KMS-11 (cell line): ENCODE measurements at regions not wholly inside any gene's neighbourhood (a gene's known extent, or its start where the extent isn't known, plus 50 kb on each side); places are given as distances from the start of the nearest gene placed in this dataset.
"Not testable (repeated sequence)": the region's sequence is repeated elsewhere in the genome, so short reads cannot be mapped to it uniquely, and the experiment has no call there.

Source experiments
- H2AFZ ChIP-seq: fragments of 200-600 bp; sonication (generic); 2 replicates; pipeline ENCODE4 v1.6.1; 2016; ENCODE audit warnings: antibody characterized with exemption, mixed run types, low read depth
- H3K27ac ChIP-seq: fragments of 200-600 bp; sonication (generic); 2 replicates; pipeline ENCODE4 v1.6.1; 2016; ENCODE audit warnings: mild to moderate bottlenecking, mixed run types
- H3K27me3 ChIP-seq: fragments of 200-600 bp; sonication (generic); 2 replicates; pipeline ENCODE4 v1.6.1; 2017; ENCODE audit warnings: mild to moderate bottlenecking, low read depth, mixed run types, moderate library complexity; ENCODE audit not compliant: insufficient read depth
- H3K36me3 ChIP-seq: fragments of 200-600 bp; sonication (generic); 2 replicates; pipeline ENCODE4 v1.6.1; 2017; ENCODE audit warnings: mild to moderate bottlenecking, mixed run types; ENCODE audit not compliant: insufficient read depth
- H3K4me1 ChIP-seq: fragments of 200-600 bp; sonication (generic); 2 replicates; pipeline ENCODE4 v1.6.1; 2016; ENCODE audit warnings: mild to moderate bottlenecking, low read depth, mixed run types; ENCODE audit not compliant: poor library complexity, severe bottlenecking
- H3K4me2 ChIP-seq: fragments of 200-600 bp; sonication (generic); 2 replicates; pipeline ENCODE4 v1.7.0; 2016; ENCODE audit warnings: mild to moderate bottlenecking, mixed run types
- H3K4me3 ChIP-seq: fragments of 200-600 bp; sonication (generic); IDR thresholded peaks from 2 replicates; pipeline ENCODE4 v1.6.1; 2017; ENCODE audit warnings: low read depth, low read length, mixed read lengths; ENCODE audit not compliant: insufficient read depth
- H3K79me2 ChIP-seq: fragments of 200-600 bp; sonication (generic); 2 replicates; pipeline ENCODE4 v1.6.1; 2016; ENCODE audit warnings: low read depth, mixed run types; ENCODE audit not compliant: insufficient read depth
- H3K9ac ChIP-seq: fragments of 200-600 bp; sonication (generic); 2 replicates; pipeline ENCODE4 v1.6.1; 2016; ENCODE audit warnings: mild to moderate bottlenecking, mixed run types
- H4K20me1 ChIP-seq: fragments of 200-600 bp; sonication (generic); 2 replicates; pipeline ENCODE4 v1.6.1; 2016; ENCODE audit warnings: mild to moderate bottlenecking, mixed run types; ENCODE audit not compliant: insufficient read depth
- TF ChIP-seq, protein P1 (sequence below): fragments of 200-600 bp; sonication (generic); conservative IDR thresholded peaks from 2 replicates; pipeline ENCODE4 v1.6.1; 2017; ENCODE audit warnings: low read depth, mild to moderate bottlenecking, antibody characterized with exemption, low read length, moderate library complexity, mixed read lengths

DNA sequence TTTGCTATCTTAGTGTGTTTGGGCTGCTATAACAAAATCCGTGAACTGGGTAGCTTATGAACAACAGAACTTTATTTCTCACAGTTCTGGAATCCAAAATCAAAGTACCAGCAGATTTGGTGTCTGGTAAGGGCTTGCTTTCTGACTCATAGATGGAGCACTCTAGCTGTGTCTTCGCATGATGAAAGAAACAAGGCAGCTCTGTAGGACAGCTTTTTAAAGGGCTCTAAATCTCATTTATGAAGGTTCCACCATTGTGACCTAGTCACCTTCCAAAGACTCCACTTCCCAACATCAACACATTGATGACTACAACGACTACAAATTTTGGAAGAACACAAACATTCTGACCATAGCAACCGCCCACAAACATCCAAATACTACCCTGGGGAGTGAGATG lies 158.6 kb upstream of the LCORL start:
- H3K36me3 ChIP-seq: no peaks in the 10 kb centered on the region
- H3K27ac ChIP-seq: no peak overlapping the region
- TF ChIP-seq, protein P1, sequence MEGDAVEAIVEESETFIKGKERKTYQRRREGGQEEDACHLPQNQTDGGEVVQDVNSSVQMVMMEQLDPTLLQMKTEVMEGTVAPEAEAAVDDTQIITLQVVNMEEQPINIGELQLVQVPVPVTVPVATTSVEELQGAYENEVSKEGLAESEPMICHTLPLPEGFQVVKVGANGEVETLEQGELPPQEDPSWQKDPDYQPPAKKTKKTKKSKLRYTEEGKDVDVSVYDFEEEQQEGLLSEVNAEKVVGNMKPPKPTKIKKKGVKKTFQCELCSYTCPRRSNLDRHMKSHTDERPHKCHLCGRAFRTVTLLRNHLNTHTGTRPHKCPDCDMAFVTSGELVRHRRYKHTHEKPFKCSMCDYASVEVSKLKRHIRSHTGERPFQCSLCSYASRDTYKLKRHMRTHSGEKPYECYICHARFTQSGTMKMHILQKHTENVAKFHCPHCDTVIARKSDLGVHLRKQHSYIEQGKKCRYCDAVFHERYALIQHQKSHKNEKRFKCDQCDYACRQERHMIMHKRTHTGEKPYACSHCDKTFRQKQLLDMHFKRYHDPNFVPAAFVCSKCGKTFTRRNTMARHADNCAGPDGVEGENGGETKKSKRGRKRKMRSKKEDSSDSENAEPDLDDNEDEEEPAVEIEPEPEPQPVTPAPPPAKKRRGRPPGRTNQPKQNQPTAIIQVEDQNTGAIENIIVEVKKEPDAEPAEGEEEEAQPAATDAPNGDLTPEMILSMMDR: no peak
- H3K9ac ChIP-seq: no peak overlapping the region
- H4K20me1 ChIP-seq: no peaks in the 10 kb centered on the region
- H3K27me3 ChIP-seq: no peaks in the 10 kb centered on the region
- H2AFZ ChIP-seq: no peak overlapping the region
- no peaks in the 10 kb centered on the region for H3K79me2 ChIP-seq
- no peak overlapping the region for H3K4me2 ChIP-seq
- H3K4me3 ChIP-seq: no peak overlapping the region
- H3K4me1 ChIP-seq: no peaks in the 10 kb centered on the region

DNA sequence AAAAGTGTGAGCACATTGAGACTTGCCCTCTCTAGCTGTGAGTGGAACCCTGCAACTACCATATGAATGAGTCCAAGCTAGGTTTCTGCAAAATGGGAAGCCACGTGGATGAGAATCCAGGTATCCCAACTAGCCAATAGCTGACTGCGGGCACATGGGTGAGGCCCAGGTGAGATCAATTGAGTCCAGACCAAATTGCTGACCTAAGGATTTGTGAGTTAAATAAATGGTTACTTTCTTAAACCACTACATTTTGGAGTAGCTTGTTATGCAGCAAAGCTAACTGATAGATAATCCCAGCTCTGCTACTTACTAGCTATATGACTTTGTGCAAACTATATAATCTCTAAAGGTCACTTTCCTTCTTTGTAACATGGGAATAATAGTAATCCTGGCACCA lies 150.3 kb upstream of the LCORL start:
- Histone ChIP-seq H3K36me3 (no peaks in the 10 kb centered on the region), H3K9ac (no peak overlapping the region), H3K27me3 (no peaks in the 10 kb centered on the region), H3K4me3 (no peak overlapping the region), H3K79me2 (no peaks in the 10 kb centered on the region), H3K4me1 (no peaks in the 10 kb centered on the region), H4K20me1 (no peaks in the 10 kb centered on the region), H3K27ac (no peak overlapping the region), H2AFZ (no peak overlapping the region), H3K4me2 (no peak overlapping the region)
- TF ChIP-seq, protein P1: no peak

DNA sequence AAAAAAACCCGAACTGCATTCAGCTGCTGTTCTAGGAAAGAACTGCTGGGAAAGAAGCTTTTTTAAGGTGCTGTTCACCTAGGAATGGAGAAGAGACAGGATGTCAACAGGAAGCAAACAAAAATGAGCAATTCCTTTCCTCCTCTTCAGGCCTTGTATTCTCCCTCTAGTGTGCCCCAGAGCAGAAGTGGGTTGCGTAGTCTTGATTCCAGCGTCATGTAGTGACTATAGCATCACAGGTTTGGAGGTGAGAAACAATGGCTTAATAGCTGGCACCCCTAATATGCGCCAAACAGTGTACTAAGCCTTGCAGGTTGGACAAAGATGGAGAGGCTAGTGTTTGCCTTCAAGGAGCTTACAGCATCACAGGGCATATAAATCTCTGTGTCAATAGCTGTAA lies 146.3 kb upstream of the LCORL start:
- TF ChIP-seq, protein P1: no peak
- H3K79me2 ChIP-seq: no peaks in the 10 kb centered on the region
- H3K4me2 ChIP-seq: no peak overlapping the region
- H3K27ac ChIP-seq: no peak overlapping the region
- no peaks in the 10 kb centered on the region for H3K36me3 ChIP-seq
- H3K4me1 ChIP-seq: no peaks in the 10 kb centered on the region
- no peaks in the 10 kb centered on the region for H3K27me3 ChIP-seq
- no peak overlapping the region for H3K9ac ChIP-seq
- no peak overlapping the region for H3K4me3 ChIP-seq
- H2AFZ ChIP-seq: no peak overlapping the region
- H4K20me1 ChIP-seq: no peaks in the 10 kb centered on the region

DNA sequence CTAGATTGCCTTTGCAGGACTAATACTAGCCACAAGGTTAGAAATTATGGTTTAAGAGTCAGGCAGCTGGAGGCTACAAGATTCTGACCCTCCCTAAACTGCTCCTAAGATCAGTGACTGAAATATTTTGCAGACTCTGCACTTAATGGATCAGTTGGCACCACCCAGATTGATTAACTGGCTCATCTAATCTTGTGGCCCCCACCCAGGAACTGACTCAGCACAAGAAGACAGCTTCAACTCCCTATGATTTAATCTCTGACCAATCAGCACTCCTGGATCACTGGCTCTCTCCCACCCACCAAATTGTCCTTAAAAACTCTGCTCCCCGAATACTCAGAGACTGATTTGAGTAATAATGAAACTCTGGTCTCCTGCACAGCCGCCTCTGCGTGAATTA lies 145.4 kb upstream of the LCORL start:
- no peak overlapping the region for H3K4me2 ChIP-seq
- no peak overlapping the region for H3K27ac ChIP-seq
- TF ChIP-seq, protein P1: no peak
- no peaks in the 10 kb centered on the region for H3K4me1 ChIP-seq
- H3K79me2 ChIP-seq: no peaks in the 10 kb centered on the region
- H3K27me3 ChIP-seq: no peaks in the 10 kb centered on the region
- no peaks in the 10 kb centered on the region for H4K20me1 ChIP-seq
- H3K36me3 ChIP-seq: no peaks in the 10 kb centered on the region
- H3K9ac ChIP-seq: no peak overlapping the region
- H3K4me3 ChIP-seq: no peak overlapping the region
- no peak overlapping the region for H2AFZ ChIP-seq

DNA sequence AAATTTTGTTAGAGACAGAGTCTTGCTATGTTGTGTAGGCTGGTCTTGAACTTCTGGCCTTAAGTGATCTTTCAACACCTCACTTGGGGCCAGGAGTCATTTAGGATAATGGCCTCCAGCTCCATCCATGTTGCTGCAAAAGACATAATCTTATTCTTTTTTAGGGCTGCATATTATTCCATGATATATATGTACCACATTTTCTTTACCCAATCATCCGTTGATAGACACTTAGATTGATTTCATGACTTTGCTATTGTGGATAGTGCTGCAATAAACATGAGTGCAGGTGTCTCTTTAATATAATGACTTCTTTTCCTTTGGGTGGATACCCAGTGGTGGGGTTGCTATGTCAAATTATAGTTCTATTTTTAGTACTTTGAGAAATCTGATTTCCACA lies 140.9 kb upstream of the LCORL start:
- H3K27me3 ChIP-seq: no peaks in the 10 kb centered on the region
- no peaks in the 10 kb centered on the region for H3K79me2 ChIP-seq
- H3K36me3 ChIP-seq: no peaks in the 10 kb centered on the region
- no peaks in the 10 kb centered on the region for H3K4me1 ChIP-seq
- H3K27ac ChIP-seq: no peak overlapping the region
- H4K20me1 ChIP-seq: no peaks in the 10 kb centered on the region
- H2AFZ ChIP-seq: no peak overlapping the region
- TF ChIP-seq, protein P1: no peak
- H3K9ac ChIP-seq: no peak overlapping the region
- H3K4me3 ChIP-seq: no peak overlapping the region
- H3K4me2 ChIP-seq: no peak overlapping the region

DNA sequence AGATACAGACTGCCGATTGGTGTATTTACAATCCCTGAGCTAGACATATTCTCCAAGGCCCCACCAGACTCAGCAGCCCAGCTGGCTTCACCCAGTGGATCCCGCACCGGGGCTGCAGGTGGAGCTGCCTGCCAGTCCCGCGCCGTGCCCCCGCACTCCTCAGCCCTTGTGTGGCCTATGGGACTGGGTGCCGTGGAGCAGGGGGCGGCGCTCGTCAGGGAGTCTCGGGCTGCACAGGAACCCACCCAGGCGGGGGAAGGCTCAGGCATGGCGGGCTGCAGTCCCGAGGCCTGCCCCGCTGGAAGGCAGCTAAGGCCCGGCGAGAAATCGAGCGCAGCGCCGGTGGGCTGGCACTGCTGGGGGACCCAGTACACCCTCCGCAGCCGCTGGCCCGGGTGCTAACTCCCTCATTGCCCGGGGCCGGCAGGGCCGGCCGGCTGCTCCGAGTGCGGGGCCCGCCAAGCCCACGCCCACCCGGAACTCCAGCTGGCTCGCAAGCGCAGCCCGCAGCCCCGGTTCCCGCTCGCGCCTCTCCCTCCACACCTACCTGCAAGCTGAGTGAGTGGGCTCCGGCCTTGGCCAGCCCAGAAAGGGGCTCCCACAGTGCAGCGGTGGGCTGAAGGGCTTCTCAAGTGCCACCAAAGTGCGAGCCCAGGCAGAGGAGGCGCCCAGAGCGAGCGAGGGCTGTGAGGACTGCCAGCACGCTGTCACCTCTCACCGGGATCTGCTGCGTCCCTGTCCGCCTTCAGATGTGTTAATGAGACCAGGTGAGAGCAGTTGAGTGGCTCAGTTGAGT lies 137.8 kb upstream of the LCORL start:
- not testable (repeated sequence) for H2AFZ ChIP-seq, H3K27me3 ChIP-seq, H4K20me1 ChIP-seq, H3K4me3 ChIP-seq, H3K36me3 ChIP-seq, H3K4me1 ChIP-seq, H3K27ac ChIP-seq, H3K79me2 ChIP-seq, H3K4me2 ChIP-seq, H3K9ac ChIP-seq
